ENCODE measurements at regions not wholly inside any gene's neighbourhood (a gene's known extent, or its start where the extent isn't known, plus 50 kb on each side); places are given as distances from the start of the nearest gene placed in this dataset.
"Not testable (repeated sequence)": the region's sequence is repeated elsewhere in the genome, so short reads cannot be mapped to it uniquely, and the experiment has no call there.

DNA sequence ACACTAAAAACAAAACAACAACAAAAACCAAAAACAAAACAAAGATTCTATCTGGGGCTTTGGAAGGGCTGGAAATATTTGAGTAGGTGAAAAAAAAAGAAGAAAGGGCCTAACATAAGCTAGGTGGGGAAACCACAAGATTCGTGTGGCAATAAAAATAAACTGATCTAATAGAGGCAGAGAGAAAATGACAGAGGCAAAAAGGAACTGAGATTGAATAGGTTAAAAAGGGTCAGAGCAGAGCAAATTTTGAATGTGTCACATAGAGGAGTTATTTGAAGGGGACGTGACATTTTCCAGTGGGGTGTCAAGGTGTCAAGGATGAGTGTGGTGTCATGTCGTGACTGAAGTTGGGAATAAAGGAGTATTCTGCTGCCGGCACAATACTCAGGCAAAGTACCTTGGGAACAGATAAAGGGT is 65.2 kb upstream of the RALGPS2 start:
- peak overlapping the region; percentile 4 to 75 (median 38) for H3K4me3 Mint-ChIP-seq

GRCh38 chr1:178660461-178660860 is 64.6 kb upstream of the RALGPS2 start:
- H3K27me3 Mint-ChIP-seq: no peaks in the 10 kb centered on the region
- peaks cover 43 to 69% (median 50%) of the 10 kb centered on the region in 3 donors for H3K4me1 Mint-ChIP-seq
- H3K36me3 Mint-ChIP-seq: no peaks in the 10 kb centered on the region
- no peak overlapping the region for H3K27ac Mint-ChIP-seq
- peaks cover 0 to 3% (median 2%) of the 10 kb centered on the region in 3 donors for H3K9me3 Mint-ChIP-seq
- H3K4me3 Mint-ChIP-seq: no peak overlapping the region

More for the DNA sequence above, 65.2 kb upstream of the RALGPS2 start:
- peaks cover 0 to 3% (median 2%) of the 10 kb centered on the region in 3 donors for H3K9me3 Mint-ChIP-seq
- no peaks in the 10 kb centered on the region for H3K27me3 Mint-ChIP-seq
- H3K4me1 Mint-ChIP-seq: peaks cover 43 to 65% (median 46%) of the 10 kb centered on the region in 3 donors
- H3K36me3 Mint-ChIP-seq: peaks cover 2% of the 10 kb centered on the region
- H3K27ac Mint-ChIP-seq: peak overlapping the region; percentile 1 to 68 (median 7)

- Mint-ChIP-seq H3K4me3 (peak overlapping the region; percentile 0 to 81 (median 70)), H3K27ac (peak overlapping the region; percentile 13 to 89 (median 54)), H3K4me1 (peaks cover 43 to 69% (median 54%) of the 10 kb centered on the region in 3 donors), H3K36me3 (no peaks in the 10 kb centered on the region), H3K27me3 (no peaks in the 10 kb centered on the region), H3K9me3 (peaks cover 0 to 3% (median 2%) of the 10 kb centered on the region in 3 donors)
These were observed 60.8 kb upstream of the RALGPS2 start for GRCh38 chr1:178664278-178664677.

GRCh38 chr1:178665579-178665978 is 59.5 kb upstream of the RALGPS2 start:
- H3K4me1 Mint-ChIP-seq: peaks cover 41 to 58% (median 47%) of the 10 kb centered on the region in 3 donors
- H3K4me3 Mint-ChIP-seq: peak overlapping the region in 1 of 4 donors; percentile 34
- H3K27me3 Mint-ChIP-seq: no peaks in the 10 kb centered on the region
- H3K9me3 Mint-ChIP-seq: peaks cover 0 to 3% (median 2%) of the 10 kb centered on the region in 3 donors
- H3K27ac Mint-ChIP-seq: peak overlapping the region in 1 of 3 donors; percentile 89
- no peaks in the 10 kb centered on the region for H3K36me3 Mint-ChIP-seq

DNA sequence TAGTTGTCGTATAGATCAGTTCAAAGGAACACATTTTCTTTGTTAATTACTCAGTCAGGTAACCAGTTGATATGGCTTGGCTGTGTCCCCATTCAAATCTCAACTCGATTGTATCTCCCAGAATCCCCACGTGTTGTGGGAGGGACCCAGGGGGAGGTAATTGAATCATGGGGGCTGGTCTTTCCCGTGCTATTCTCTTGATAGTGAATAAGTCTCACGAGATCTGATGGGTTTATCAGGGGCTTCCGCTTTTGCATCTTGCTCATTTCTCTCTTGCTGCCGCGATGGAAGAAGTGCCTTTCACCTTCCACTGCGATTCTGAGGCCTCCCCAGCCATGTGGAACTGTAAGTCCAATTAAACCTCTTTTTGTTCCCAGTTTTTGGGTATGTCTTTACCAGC is 58.2 kb upstream of the RALGPS2 start:
- H3K36me3 Mint-ChIP-seq, H3K27me3 Mint-ChIP-seq, H3K9me3 Mint-ChIP-seq: not testable (repeated sequence)
- H3K4me3 Mint-ChIP-seq: peak overlapping the region in 3 of 4 donors; percentile 5 to 63 (median 38)
- peaks cover 41 to 53% (median 45%) of the 10 kb centered on the region in 3 donors for H3K4me1 Mint-ChIP-seq
- peak overlapping the region in 1 of 3 donors; percentile 74 for H3K27ac Mint-ChIP-seq

- Mint-ChIP-seq H3K27me3 (no peaks in the 10 kb centered on the region), H3K4me3 (no peak overlapping the region), H3K4me1 (peaks cover 18 to 31% (median 20%) of the 10 kb centered on the region in 3 donors), H3K36me3 (peaks cover 3% of the 10 kb centered on the region), H3K9me3 (peaks cover 0 to 6% (median 5%) of the 10 kb centered on the region in 3 donors), H3K27ac (no peak overlapping the region)
These were observed 52.6 kb upstream of the RALGPS2 start for GRCh38 chr1:178672434-178672833.

- H3K9me3 Mint-ChIP-seq, H3K4me3 Mint-ChIP-seq, H3K36me3 Mint-ChIP-seq, H3K27me3 Mint-ChIP-seq, H3K27ac Mint-ChIP-seq: not testable (repeated sequence)
- peaks cover 8 to 25% (median 13%) of the 10 kb centered on the region in 3 donors for H3K4me1 Mint-ChIP-seq
These were observed 50.5 kb upstream of the RALGPS2 start for GRCh38 chr1:178674559-178674958.
